Transverse colon (tissue), 4 donors: ENCODE measurements at regions not wholly inside any gene's neighbourhood (a gene's known extent, or its start where the extent isn't known, plus 50 kb on each side); places are given as distances from the start of the nearest gene placed in this dataset.

Source experiments
- DNase-seq: peaks from one replicate; pipeline ENCODE4 v3.0.0-alpha.2; 2019
- H3K27ac ChIP-seq, 4 donors: fragments of 200-600 bp; sonication (generic); 2 replicates each; pipeline ENCODE4 v1.5.1; 2016 to 2018; ENCODE audit warnings: inconsistent platforms in 4 of 4
- H3K27me3 ChIP-seq: fragments of 200-600 bp; sonication (generic); 2 replicates; pipeline ENCODE4 v1.5.1; 2017; ENCODE audit warnings: inconsistent platforms
- H3K36me3 ChIP-seq, 4 donors: fragments of 200-600 bp; sonication (generic); 2 replicates each; pipeline ENCODE4 v1.5.1; 2017 to 2019; ENCODE audit warnings: inconsistent platforms in 4 of 4
- H3K4me1 ChIP-seq, 4 donors: fragments of 200-600 bp; sonication (generic); 2 replicates each; pipeline ENCODE4 v1.5.1; 2017 to 2020; ENCODE audit warnings: inconsistent platforms in 4 of 4
- H3K4me3 ChIP-seq, 4 donors: fragments of 200-600 bp; sonication (generic); 1 replicate in 1 of 4; 2 replicates in 3 of 4; pipeline versions ENCODE4 v1.5.1 to v1.6.1; 2017 to 2019; ENCODE audit warnings: inconsistent platforms in 4 of 4
- H3K9me3 ChIP-seq, 2 donors: fragments of 200-600 bp; sonication (generic); 2 replicates each; pipeline ENCODE4 v1.5.1; 2017 to 2019; ENCODE audit warnings: inconsistent platforms in 2 of 2
- EP300 ChIP-seq: sonication (generic); formaldehyde crosslinking; IDR thresholded peaks from one replicate; pipeline ENCODE4 v1.6.1; 2017; ENCODE audit warnings: antibody characterized with exemption, low read depth
- POLR2A ChIP-seq: fragments of 450-650 bp; IDR thresholded peaks from one replicate; pipeline ENCODE4 v1.6.1; 2016; ENCODE audit warnings: antibody characterized with exemption, mild to moderate bottlenecking, moderate library complexity
- POLR2AphosphoS5 ChIP-seq, 3 donors: sonication (generic); formaldehyde crosslinking; IDR thresholded peaks; one replicate each; pipeline ENCODE4 v1.6.1; 2016; ENCODE audit warnings: antibody characterized with exemption in 3 of 3
- WGBS, 2 donors: methylation state at CpG; one replicate each; pipeline ENCODE4 v1.1.5; 2018; ENCODE audit warnings: low coverage in 1 of 2; 5-methylcytosine and 5-hydroxymethylcytosine counted together
- in situ Hi-C, 4 donors: fragments of 200-750 bp; cut with MboI; loops; one replicate each; pipeline versions ENCODE4 v1.15.0 to v1.15.1; 2017; ENCODE audit warnings: low sequenced_read_pairs in 3 of 4, low pct_ligation_motif_present in 1 of 4, low pct_unique_long_range_greater_than_20kb in 1 of 4
- intact Hi-C: fragments of 100-400 bp; cut with DNase I; formaldehyde crosslinking; loops from one replicate; pipeline ENCODE4 v1.15.1; 2023; ENCODE audit warnings: low total_unique reads
- TF ChIP-seq, protein P1 (sequence below), 5 experiments: fragments of 200-600 bp in 3 of 5; fragments of 450-650 bp in 2 of 5; sonication (generic) in 3 of 5; IDR thresholded peaks; 1 replicate in 2 of 5; 2 replicates in 3 of 5; pipeline ENCODE4 v1.5.1; 2016 to 2017; ENCODE audit warnings: antibody characterized with exemption in 5 of 5, inconsistent platforms in 3 of 5, mild to moderate bottlenecking in 2 of 5, moderate library complexity in 1 of 5

DNA sequence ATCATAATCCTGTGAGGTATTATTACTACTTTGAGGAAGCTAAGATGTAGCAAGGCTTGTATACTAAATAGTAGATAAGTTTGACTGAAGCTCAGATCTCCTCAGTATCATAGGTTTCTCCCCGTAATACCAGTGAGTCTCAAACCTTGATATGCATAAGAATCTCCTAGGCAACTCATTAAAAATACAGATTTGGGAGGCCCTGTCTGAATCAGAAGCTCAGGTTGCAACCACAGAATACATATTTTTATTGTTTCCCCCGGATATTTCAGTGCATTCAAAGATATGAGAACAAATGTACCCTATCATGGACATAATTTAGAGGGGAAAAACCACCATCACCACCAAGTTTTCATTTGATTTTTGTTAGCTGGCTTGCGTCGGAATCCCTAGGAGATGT, 242.1 kb upstream of the C2CD4B start:
- no peaks in the 10 kb centered on the region for H3K9me3 ChIP-seq
- TF ChIP-seq EP300 (no peak), POLR2AphosphoS5 (IDR thresholded peaks at IDR 0.05) (no peak), POLR2A (no peak)
- TF ChIP-seq, protein P1, sequence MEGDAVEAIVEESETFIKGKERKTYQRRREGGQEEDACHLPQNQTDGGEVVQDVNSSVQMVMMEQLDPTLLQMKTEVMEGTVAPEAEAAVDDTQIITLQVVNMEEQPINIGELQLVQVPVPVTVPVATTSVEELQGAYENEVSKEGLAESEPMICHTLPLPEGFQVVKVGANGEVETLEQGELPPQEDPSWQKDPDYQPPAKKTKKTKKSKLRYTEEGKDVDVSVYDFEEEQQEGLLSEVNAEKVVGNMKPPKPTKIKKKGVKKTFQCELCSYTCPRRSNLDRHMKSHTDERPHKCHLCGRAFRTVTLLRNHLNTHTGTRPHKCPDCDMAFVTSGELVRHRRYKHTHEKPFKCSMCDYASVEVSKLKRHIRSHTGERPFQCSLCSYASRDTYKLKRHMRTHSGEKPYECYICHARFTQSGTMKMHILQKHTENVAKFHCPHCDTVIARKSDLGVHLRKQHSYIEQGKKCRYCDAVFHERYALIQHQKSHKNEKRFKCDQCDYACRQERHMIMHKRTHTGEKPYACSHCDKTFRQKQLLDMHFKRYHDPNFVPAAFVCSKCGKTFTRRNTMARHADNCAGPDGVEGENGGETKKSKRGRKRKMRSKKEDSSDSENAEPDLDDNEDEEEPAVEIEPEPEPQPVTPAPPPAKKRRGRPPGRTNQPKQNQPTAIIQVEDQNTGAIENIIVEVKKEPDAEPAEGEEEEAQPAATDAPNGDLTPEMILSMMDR (IDR thresholded peaks at IDR 0.05) = no peak
- peaks cover 0 to 11% (median 8%) of the 10 kb centered on the region in 4 donors for H3K4me1 ChIP-seq
- H3K4me3 ChIP-seq = no peak overlapping the region
- in situ Hi-C loops (no loop called here), intact Hi-C loops (no loop called here)
- H3K27ac ChIP-seq = no peak overlapping the region
- DNase-seq = no peak
- no peaks in the 10 kb centered on the region for H3K27me3 ChIP-seq
- no peaks in the 10 kb centered on the region for H3K36me3 ChIP-seq
- 79 to 89% methylated on average over 3 to 4 of the region's 4 CpGs for WGBS, 2 donors

DNA sequence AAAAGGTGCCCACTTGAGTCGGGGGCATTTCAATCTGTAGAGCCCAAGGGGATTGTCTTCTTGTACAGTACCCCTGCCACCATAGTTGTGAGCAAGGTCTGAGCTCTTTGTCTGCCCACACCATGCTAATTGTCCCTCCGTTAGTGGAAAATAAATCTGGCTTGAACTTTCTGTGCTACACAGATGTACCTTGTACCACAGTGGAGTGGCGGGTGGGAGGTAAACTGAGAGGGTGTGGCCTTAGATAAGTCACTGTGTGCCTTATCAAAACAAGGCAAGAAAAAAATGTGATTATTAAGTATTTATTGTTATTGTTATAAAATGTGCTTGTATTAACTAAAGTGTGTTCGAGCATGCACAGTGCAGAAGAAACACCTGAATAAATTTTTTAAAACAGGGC, 242.9 kb upstream of the C2CD4B start:
- Histone ChIP-seq H3K4me1 (peaks cover 0 to 7% (median 1%) of the 10 kb centered on the region in 4 donors), H3K4me3 (no peak overlapping the region), H3K36me3 (no peaks in the 10 kb centered on the region), H3K27ac (no peak overlapping the region), H3K27me3 (no peaks in the 10 kb centered on the region), H3K9me3 (no peaks in the 10 kb centered on the region)
- TF ChIP-seq POLR2A = no peak
- in situ Hi-C loops = no loop called here
- WGBS, 2 donors = 73 to 81% methylated on average over 3 to 4 of the region's 4 CpGs
- intact Hi-C loops = no loop called here
- DNase-seq = no peak

DNA sequence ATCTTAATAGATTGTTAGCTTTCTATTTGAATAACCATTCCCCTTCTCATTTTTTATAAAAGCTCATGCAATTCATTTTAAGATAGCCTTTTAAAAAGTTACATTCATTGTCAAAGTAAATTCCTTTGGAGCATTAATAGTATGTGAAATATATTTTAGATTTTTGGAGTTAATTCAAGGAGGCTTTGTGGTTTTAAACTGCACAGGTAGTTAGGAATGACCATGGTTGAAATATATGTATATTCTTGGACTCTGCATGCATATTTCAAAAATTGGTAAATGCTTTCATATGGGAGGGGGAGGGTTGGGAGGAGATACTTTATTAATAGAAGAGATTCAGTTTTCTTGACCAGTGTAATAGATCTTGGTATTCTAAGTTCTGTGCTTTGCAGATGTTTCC, 244.4 kb upstream of the C2CD4B start:
- no peaks in the 10 kb centered on the region for H3K36me3 ChIP-seq
- in situ Hi-C loops (no loop called here), intact Hi-C loops (no loop called here)
- H3K9me3 ChIP-seq = no peaks in the 10 kb centered on the region
- peaks cover 0 to 8% (median 4%) of the 10 kb centered on the region in 4 donors for H3K4me1 ChIP-seq
- no peak overlapping the region for H3K4me3 ChIP-seq
- no peak overlapping the region for H3K27ac ChIP-seq
- no peaks in the 10 kb centered on the region for H3K27me3 ChIP-seq
- no peak for DNase-seq
- TF ChIP-seq EP300 = no peak

DNA sequence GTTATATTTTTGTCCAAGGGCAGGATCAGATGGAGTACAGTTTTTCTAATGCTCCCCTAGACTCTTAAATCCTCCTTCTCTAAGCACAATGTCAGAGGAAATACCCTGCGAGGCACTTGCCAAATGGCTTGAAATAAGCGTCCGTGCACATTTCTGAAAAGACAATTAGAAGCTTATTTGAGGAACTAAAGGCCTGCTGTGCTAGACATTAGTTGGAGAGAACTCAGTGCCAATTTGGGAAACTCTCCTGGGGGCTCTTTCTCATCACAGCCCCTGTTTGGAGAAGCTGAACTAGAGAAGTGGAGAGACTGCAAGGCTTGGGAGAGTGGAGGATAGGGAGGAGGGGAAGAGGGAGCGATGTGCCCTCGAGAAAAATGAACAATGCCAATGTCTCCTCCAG, 247.6 kb upstream of the C2CD4B start:
- DNase-seq = no peak
- WGBS, 2 donors = 69 to 93% methylated on average over 4 to 5 of the region's 5 CpGs
- Histone ChIP-seq H3K27ac (peak overlapping the region in 1 of 4 donors; percentile 10), H3K36me3 (no peaks in the 10 kb centered on the region), H3K4me1 (peaks cover 0 to 8% (median 4%) of the 10 kb centered on the region in 4 donors), H3K27me3 (no peaks in the 10 kb centered on the region), H3K9me3 (no peaks in the 10 kb centered on the region), H3K4me3 (no peak overlapping the region)
- in situ Hi-C loops (no loop called here), intact Hi-C loops (no loop called here)
- no peak for TF ChIP-seq POLR2A
- no peak for TF ChIP-seq POLR2AphosphoS5 (IDR thresholded peaks at IDR 0.05)
- TF ChIP-seq, protein P1 (IDR thresholded peaks at IDR 0.05) = no peak
- TF ChIP-seq EP300 = no peak

DNA sequence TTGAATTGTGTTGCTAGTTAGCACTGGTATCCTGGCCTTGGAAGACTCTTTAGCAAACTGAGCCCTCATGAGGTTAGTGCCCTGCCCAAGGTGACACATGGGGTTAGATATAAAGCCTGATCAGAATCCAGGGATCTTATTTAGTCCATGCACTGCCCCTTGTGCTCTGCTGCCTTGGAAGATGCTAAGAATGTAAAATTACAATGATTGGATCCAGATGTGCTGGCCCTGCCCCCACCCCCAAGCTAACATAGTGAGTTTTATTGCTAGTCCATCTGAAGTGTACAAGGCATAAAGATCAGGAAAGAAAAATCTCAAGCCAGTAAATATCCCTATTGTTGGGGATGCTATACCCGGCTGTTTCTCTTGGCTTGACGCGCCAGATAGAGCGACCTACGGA, 248.1 kb upstream of the C2CD4B start:
- no peak overlapping the region for H3K4me3 ChIP-seq
- H3K4me1 ChIP-seq = peaks cover 0 to 8% (median 4%) of the 10 kb centered on the region in 4 donors
- H3K9me3 ChIP-seq = no peaks in the 10 kb centered on the region
- no peak for DNase-seq
- 46 to 60% methylated on average over 2 to 5 of the region's 5 CpGs for WGBS, 2 donors
- in situ Hi-C loops = no loop called here
- no peaks in the 10 kb centered on the region for H3K27me3 ChIP-seq
- H3K36me3 ChIP-seq = no peaks in the 10 kb centered on the region
- intact Hi-C loops = no loop called here
- H3K27ac ChIP-seq = peak overlapping the region in 1 of 4 donors; percentile 10
- TF ChIP-seq EP300 (no peak), POLR2AphosphoS5 (IDR thresholded peaks at IDR 0.05) (no peak), POLR2A (no peak)
- TF ChIP-seq, protein P1 (IDR thresholded peaks at IDR 0.05) = no peak
